PFSK-1 (cell line): ENCODE measurements at regions not wholly inside any gene's neighbourhood (a gene's known extent, or its start where the extent isn't known, plus 50 kb on each side); places are given as distances from the start of the nearest gene placed in this dataset.

Experiments
- FOXP2 ChIP-seq: optimal IDR thresholded peaks from 2 replicates; pipeline ENCODE3; 2011; ENCODE audit warnings: borderline replicate concordance, control low read depth, inconsistent platforms; ENCODE audit not compliant: insufficient read depth; ENCODE audit errors: extremely low read length, extremely low read depth
- POLR2AphosphoS5 ChIP-seq: IDR thresholded peaks from 2 replicates; pipeline ENCODE4 v1.6.1; 2012; ENCODE audit warnings: low read depth, mild to moderate bottlenecking, control low read depth, low read length, moderate library complexity
- SIN3A ChIP-seq: IDR thresholded peaks from 2 replicates; pipeline ENCODE4 v1.6.1; 2012; ENCODE audit warnings: mild to moderate bottlenecking, low read length, moderate library complexity, borderline replicate concordance; ENCODE audit not compliant: insufficient read depth
- TAF1 ChIP-seq: IDR thresholded peaks from 2 replicates; pipeline ENCODE4 v1.6.1; 2012; ENCODE audit warnings: low read length, control low read depth, borderline replicate concordance; ENCODE audit not compliant: insufficient read depth
- TF ChIP-seq, protein P1 (sequence below), 2 experiments: IDR thresholded peaks; 2 replicates each; pipeline versions ENCODE4 v1.6.1 to v1.8.0; 2011 to 2012; ENCODE audit warnings: low read depth in 2 of 2, low read length in 2 of 2, control low read depth in 1 of 2, inconsistent platforms in 1 of 2, mild to moderate bottlenecking in 1 of 2, moderate library complexity in 1 of 2; ENCODE audit not compliant: insufficient read depth in 1 of 2

GRCh38 chr2:226674123-226674522 is 125.5 kb downstream of the IRS1 start:
- TF ChIP-seq FOXP2, result no peak
- no peak for TF ChIP-seq SIN3A
- TF ChIP-seq TAF1, result no peak
- TF ChIP-seq POLR2AphosphoS5, result no peak
- TF ChIP-seq, protein P1, sequence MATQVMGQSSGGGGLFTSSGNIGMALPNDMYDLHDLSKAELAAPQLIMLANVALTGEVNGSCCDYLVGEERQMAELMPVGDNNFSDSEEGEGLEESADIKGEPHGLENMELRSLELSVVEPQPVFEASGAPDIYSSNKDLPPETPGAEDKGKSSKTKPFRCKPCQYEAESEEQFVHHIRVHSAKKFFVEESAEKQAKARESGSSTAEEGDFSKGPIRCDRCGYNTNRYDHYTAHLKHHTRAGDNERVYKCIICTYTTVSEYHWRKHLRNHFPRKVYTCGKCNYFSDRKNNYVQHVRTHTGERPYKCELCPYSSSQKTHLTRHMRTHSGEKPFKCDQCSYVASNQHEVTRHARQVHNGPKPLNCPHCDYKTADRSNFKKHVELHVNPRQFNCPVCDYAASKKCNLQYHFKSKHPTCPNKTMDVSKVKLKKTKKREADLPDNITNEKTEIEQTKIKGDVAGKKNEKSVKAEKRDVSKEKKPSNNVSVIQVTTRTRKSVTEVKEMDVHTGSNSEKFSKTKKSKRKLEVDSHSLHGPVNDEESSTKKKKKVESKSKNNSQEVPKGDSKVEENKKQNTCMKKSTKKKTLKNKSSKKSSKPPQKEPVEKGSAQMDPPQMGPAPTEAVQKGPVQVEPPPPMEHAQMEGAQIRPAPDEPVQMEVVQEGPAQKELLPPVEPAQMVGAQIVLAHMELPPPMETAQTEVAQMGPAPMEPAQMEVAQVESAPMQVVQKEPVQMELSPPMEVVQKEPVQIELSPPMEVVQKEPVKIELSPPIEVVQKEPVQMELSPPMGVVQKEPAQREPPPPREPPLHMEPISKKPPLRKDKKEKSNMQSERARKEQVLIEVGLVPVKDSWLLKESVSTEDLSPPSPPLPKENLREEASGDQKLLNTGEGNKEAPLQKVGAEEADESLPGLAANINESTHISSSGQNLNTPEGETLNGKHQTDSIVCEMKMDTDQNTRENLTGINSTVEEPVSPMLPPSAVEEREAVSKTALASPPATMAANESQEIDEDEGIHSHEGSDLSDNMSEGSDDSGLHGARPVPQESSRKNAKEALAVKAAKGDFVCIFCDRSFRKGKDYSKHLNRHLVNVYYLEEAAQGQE (IDR thresholded peaks at IDR 0.05; ENCODE audit: insufficient read depth in 1 of 2, low read depth in 2 of 2, low read length in 2 of 2), result no peak

- no peak for TF ChIP-seq TAF1
These were observed 126.3 kb downstream of the IRS1 start for GRCh38 chr2:226673314-226673723.

- no peak for TF ChIP-seq TAF1
- TF ChIP-seq POLR2AphosphoS5, result no peak
- TF ChIP-seq, protein P1 (IDR thresholded peaks at IDR 0.05; ENCODE audit: insufficient read depth in 1 of 2, low read depth in 2 of 2, low read length in 2 of 2), result no peak
- TF ChIP-seq FOXP2, result no peak
- no peak for TF ChIP-seq SIN3A
These were observed 128.4 kb downstream of the IRS1 start for GRCh38 chr2:226671141-226671676.

- no peak for TF ChIP-seq POLR2AphosphoS5
- TF ChIP-seq SIN3A, result no peak
- no peak for TF ChIP-seq FOXP2
- TF ChIP-seq TAF1, result no peak
- TF ChIP-seq, protein P1 (IDR thresholded peaks at IDR 0.05; ENCODE audit: insufficient read depth in 1 of 2, low read depth in 2 of 2, low read length in 2 of 2), result no peak
These were observed 129.7 kb downstream of the IRS1 start for GRCh38 chr2:226669905-226670304.

GRCh38 chr2:226669249-226669648 is 130.4 kb downstream of the IRS1 start:
- TF ChIP-seq FOXP2, result no peak
- no peak for TF ChIP-seq TAF1
- TF ChIP-seq, protein P1 (IDR thresholded peaks at IDR 0.05; ENCODE audit: insufficient read depth in 1 of 2, low read depth in 2 of 2, low read length in 2 of 2), result no peak
- no peak for TF ChIP-seq POLR2AphosphoS5
- TF ChIP-seq SIN3A, result no peak
